ENCODE measurements at regions not wholly inside any gene's neighbourhood (a gene's known extent, or its start where the extent isn't known, plus 50 kb on each side); places are given as distances from the start of the nearest gene placed in this dataset.

DNA sequence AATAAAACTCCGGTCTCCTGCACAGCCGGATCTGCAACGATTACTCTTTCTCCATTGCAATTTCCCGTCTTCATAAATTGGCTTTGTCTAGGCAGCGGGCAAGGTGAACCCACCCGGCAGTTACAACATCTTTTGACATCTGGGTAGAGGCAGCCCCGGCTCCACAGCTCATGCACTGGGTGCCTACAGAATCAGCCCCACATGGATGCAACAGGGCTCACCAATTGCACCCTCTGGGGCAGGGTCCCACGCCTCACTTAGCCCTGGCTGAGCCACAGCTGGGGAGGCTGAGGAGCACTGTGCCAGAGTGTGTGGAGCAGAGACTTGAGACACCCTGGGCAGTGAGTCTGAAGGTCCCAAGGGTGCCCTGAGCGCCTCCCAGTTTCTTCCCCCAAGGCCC is 710.2 kb downstream of the TBC1D22A start:
- H3K4me3 ChIP-seq (replicated peaks in 1 of 2; ENCODE audit: low read depth in 1 of 2, low read length in 2 of 2), result no peak overlapping the region
- TF ChIP-seq ELF1 (IDR thresholded peaks at IDR 0.05; ENCODE audit: borderline replicate concordance, low read depth) (no peak), ZNF274 (IDR thresholded peaks at IDR 0.05; ENCODE audit: low read depth, low read length) (no peak), EGR1 (IDR thresholded peaks at IDR 0.05; ENCODE audit: low read depth) (no peak), CEBPB (IDR thresholded peaks at IDR 0.05; ENCODE audit: low read depth) (no peak), SRF (IDR thresholded peaks at IDR 0.05; ENCODE audit: low read depth) (no peak), EZH2phosphoT487 (IDR thresholded peaks at IDR 0.05; ENCODE audit: borderline replicate concordance) (no peak), ZFX (IDR thresholded peaks at IDR 0.05) (no peak)
- TF ChIP-seq, protein P1, sequence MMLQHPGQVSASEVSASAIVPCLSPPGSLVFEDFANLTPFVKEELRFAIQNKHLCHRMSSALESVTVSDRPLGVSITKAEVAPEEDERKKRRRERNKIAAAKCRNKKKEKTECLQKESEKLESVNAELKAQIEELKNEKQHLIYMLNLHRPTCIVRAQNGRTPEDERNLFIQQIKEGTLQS (IDR thresholded peaks at IDR 0.05), result no peak
- TF ChIP-seq, protein P2, sequence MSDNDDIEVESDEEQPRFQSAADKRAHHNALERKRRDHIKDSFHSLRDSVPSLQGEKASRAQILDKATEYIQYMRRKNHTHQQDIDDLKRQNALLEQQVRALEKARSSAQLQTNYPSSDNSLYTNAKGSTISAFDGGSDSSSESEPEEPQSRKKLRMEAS (IDR thresholded peaks at IDR 0.05), result no peak
- intact Hi-C loops (cut with micrococcal nuclease), result no loop called here

DNA sequence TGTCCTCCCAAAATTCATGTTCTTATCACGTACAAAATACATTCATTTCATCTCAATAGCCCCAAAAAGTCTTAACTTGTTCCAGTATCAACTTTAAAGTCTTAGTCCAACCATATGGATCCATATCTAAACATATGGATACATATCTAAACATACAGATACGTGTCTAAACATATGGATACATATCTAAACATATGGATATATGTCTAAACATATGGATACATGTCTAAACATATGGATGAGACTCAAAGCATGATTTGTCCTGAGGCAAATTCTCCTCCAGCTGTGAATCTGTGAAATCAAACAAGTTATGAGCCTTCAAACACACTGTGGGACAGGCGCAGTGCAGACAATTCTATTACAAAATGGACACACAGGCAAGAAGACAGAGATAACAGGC is 709.0 kb downstream of the TBC1D22A start:
- DNase-seq (ENCODE audit: low read depth, low spot score) (no peak), ATAC-seq (no peak)
- Histone ChIP-seq H3K36me3 (ENCODE audit: control insufficient read depth in 1 of 2, insufficient read depth in 2 of 2, low read length in 2 of 2) (no peaks in the 10 kb centered on the region), H3K9ac (ENCODE audit: low read length) (no peak overlapping the region), H3K4me1 (ENCODE audit: control insufficient read depth in 1 of 2, insufficient read depth in 2 of 2, low read length in 2 of 2) (no peaks in the 10 kb centered on the region), H3K79me2 (ENCODE audit: insufficient read depth, low read length) (no peaks in the 10 kb centered on the region), H2AFZ (ENCODE audit: low read depth, low read length, poor library complexity, severe bottlenecking) (no peak overlapping the region), H4K20me1 (ENCODE audit: insufficient read depth) (no peaks in the 10 kb centered on the region), H3K27ac (ENCODE audit: low read depth, low read length) (no peak overlapping the region), H3K9me3 (ENCODE audit: control insufficient read depth in 1 of 2, insufficient read depth in 1 of 2, low read depth in 1 of 2, low read length in 2 of 2) (no peaks in the 10 kb centered on the region), H3K4me2 (ENCODE audit: low read length) (no peak overlapping the region), H3K27me3 (ENCODE audit: insufficient read depth, low read length) (peaks cover 27% of the 10 kb centered on the region), H3K4me3 (replicated peaks in 1 of 2; ENCODE audit: low read depth in 1 of 2, low read length in 2 of 2) (no peak overlapping the region), H3K9me2 (ENCODE audit: insufficient read depth) (no peaks in the 10 kb centered on the region)
- POLR2A ChIA-PET, result no interaction called here
- no TSS peak for BruUV-seq (replicated peaks)
- CTCF ChIA-PET, result no interaction called here
- intact Hi-C loops (cut with micrococcal nuclease), result no loop called here
- RAD21 ChIA-PET (ENCODE audit: low non-redundant PET in 1 of 2, low total read pairs in 2 of 2, uncharacterized antibody in 2 of 2, unreplicated experiment in 2 of 2), result no interaction called here
- TF ChIP-seq CEBPB (IDR thresholded peaks at IDR 0.05; ENCODE audit: low read depth), result no peak
- TF ChIP-seq POLR2A (IDR thresholded peaks at IDR 0.05; ENCODE audit: borderline replicate concordance, extremely low read depth, insufficient read depth, insufficient read length), result no peak
- no peak for TF ChIP-seq CBX3 (IDR thresholded peaks at IDR 0.05; ENCODE audit: low read depth)
- no peak for TF ChIP-seq SRF (IDR thresholded peaks at IDR 0.05; ENCODE audit: low read depth)
- TF ChIP-seq JUND (IDR thresholded peaks at IDR 0.05), result no peak

More for the DNA sequence above, 710.2 kb downstream of the TBC1D22A start:
- Histone ChIP-seq H3K4me1 (ENCODE audit: control insufficient read depth in 1 of 2, insufficient read depth in 2 of 2, low read length in 2 of 2) (no peaks in the 10 kb centered on the region), H3K9ac (ENCODE audit: low read length) (no peak overlapping the region), H3K9me2 (ENCODE audit: insufficient read depth) (no peaks in the 10 kb centered on the region), H3K4me2 (ENCODE audit: low read length) (no peak overlapping the region), H3K27ac (ENCODE audit: low read depth, low read length) (no peak overlapping the region), H3K36me3 (ENCODE audit: control insufficient read depth in 1 of 2, insufficient read depth in 2 of 2, low read length in 2 of 2) (no peaks in the 10 kb centered on the region), H3K27me3 (ENCODE audit: insufficient read depth, low read length) (peaks cover 26% of the 10 kb centered on the region), H3K79me2 (ENCODE audit: insufficient read depth, low read length) (no peaks in the 10 kb centered on the region), H3K9me3 (ENCODE audit: control insufficient read depth in 1 of 2, insufficient read depth in 1 of 2, low read depth in 1 of 2, low read length in 2 of 2) (no peaks in the 10 kb centered on the region), H2AFZ (ENCODE audit: low read depth, low read length, poor library complexity, severe bottlenecking) (no peak overlapping the region), H4K20me1 (ENCODE audit: insufficient read depth) (no peaks in the 10 kb centered on the region)
- ATAC-seq (no peak), DNase-seq (ENCODE audit: low read depth, low spot score) (no peak)
- POLR2A ChIA-PET, result no interaction called here
- RAD21 ChIA-PET (ENCODE audit: low non-redundant PET in 1 of 2, low total read pairs in 2 of 2, uncharacterized antibody in 2 of 2, unreplicated experiment in 2 of 2), result no interaction called here
- no TSS peak for BruUV-seq (replicated peaks)
- CTCF ChIA-PET, result no interaction called here
